SHP77 treated with DMSO at 0.1 percent for 48 hours (cell line): ENCODE measurements at regions not wholly inside any gene's neighbourhood (a gene's known extent, or its start where the extent isn't known, plus 50 kb on each side); places are given as distances from the start of the nearest gene placed in this dataset.

Source experiments
- DNase-seq: peaks from one replicate; lab custom pipeline; 2025; lab: John Stamatoyannopoulos, UW

DNA sequence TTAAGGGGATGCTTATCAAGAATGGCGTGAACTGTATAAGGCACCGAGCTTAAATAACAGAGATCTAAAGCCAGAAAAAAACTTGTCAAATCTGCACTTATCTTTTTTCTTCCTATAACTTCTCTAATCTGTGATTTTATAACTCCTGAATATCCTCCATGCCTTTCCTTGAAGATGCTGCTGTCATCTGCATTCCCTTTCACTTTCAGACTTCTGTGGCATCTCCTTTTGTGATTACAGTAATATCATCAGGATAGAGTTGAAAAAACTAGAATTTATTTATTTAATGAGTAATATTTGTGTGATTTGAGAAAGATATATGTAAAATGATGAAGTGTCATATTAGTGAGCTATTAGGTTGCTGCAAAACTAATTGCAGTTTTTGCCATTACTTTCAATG, 357.8 kb upstream of the PTBP2 start:
- no peak for DNase-seq

DNA sequence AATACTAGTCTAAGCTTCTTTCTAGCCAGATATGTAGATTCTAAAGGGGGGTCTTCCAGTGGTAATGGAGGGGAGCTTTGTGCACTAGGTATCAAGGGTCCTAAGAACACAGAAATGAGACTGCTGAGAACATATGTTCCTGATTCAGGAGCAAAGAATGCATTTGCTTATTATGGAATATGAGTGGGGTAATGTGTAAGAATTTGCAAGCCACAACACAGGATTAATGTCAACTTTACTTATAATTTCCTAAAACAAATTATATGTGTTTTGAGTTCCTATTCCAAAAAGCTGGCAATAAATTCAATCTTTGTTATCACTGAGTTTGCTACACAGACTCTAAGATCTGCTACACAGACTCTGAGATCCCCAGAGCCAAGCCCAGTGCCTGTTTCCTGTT, 357.0 kb upstream of the PTBP2 start:
- DNase-seq: no peak

DNA sequence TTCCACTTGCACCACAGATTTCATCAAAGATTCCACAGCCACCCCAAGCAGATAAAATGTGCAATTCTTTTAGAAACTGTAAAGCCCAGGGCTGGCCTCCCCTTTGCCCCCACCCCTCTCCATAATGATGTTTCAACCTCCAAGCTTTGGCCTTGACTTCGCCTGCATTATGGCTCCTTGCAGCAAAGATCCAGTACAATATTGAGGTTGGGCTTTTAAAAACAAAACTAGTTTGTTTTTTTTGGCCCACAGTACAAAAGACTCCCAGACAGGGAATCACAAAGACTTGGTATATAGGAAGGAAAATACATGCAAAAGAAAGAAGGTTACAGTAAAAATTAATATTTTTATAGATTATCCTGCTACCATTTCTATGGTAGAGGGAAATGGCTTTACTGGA, 356.5 kb upstream of the PTBP2 start:
- no peak for DNase-seq

DNA sequence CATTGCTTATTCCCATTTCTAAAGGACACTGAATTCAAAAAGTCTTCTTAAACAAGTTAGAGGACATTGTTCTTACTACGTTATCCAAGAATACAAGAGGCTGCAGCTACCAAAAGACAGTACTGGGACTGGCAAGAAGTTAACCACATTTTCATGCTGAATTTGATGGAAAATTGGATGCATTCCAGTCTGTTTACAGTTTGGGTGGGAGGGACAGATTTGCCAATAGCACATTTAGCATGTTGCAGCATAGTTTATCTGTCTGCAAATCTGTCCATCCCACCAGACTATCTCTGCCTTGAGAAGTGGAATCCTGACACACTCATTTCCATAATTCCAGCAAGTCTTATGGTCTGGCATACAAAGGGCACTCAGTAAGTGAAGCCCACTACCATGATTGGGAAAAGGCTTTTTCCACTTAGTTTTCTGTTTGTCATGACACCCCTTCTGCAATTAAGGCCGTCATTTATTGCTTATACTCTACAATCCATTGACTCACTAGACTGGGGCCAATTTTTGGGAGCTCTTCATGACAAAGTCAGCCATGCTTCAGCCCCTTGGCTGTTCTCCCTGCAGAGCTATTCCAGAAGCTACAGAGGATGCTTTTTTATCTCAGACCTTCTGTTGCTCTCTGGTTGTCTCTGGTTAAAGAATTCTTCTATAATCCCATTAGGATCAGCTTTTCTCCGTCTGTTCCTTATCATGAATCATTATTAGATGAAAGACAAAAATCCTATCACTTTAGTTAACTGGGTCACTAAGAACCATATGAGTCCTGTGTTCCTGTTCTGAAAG, 355.8 kb upstream of the PTBP2 start:
- no peak for DNase-seq

DNA sequence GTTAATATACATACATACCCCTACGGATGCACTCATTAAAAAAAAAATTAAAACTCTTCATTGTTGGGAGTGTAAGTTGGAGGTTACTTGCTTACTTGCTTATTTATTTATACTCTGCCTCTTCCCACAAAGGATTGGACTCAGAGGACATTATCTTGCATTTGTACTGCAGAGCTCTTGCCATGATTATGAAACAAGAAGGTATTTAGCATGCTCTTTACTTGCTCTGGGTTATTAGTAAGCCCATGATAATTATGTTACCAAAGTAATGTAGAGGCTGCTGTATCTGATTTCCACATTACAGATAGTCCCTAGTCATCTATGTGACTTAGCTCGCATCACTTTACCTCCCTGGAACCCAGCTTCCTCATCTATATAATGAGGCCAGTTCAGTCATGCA, 355.1 kb upstream of the PTBP2 start:
- DNase-seq: no peak

DNA sequence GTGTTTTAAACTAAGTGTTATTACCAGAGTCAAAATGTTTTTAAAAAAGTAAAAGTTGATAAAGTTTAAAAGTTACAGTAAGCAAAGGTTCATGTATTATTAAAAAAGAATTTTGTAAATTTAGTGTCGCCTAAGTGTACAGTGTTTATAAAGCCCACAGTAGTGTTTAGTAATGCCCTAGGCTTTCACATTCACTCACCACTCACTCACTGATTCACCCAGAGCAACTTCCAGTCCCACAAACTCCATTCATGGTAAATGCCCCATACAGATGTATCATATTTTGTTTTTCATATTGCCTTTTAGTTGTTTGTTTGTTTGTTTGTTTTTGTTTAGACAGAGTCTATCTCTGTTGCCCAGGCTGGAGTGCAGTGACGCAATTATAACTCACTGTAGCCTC, 353.8 kb upstream of the PTBP2 start:
- no peak for DNase-seq

DNA sequence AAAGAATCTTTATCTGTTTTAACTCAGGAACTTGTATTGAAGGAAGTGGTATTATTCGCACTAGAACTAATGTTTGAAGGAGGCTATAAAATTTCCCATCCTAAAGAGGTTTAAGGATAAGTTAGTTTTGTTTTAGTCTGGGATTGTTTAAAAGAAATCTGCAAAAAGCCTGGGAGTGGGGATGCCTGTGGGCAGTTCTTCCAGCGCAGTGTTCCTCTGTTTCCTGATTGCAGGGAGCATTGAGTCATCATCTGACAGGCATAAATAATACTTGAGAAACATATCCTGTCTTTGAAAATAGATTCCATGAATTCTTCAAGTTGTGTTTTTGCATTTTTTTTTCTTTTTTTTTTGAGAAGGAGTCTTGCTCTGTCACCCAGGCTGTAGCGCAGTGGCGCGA, 350.8 kb upstream of the PTBP2 start:
- DNase-seq: no peak

DNA sequence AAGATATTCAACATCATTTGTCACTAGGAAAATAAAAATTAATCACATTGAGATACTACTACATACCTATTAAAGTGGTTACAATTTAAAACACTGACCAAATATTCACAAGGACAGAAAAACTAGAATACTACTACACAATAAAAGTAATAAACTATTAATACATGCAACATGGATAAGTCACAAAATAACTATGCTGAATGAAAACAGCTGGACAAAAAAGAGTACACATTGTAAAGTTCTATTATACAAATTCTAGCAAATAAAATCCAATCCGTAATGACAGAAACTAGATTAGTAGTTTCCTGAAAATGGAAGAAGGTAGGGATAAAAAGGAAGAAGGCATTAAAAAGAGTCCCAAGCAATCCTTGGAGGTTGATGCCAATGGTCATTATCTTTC, 348.7 kb upstream of the PTBP2 start:
- DNase-seq: no peak

DNA sequence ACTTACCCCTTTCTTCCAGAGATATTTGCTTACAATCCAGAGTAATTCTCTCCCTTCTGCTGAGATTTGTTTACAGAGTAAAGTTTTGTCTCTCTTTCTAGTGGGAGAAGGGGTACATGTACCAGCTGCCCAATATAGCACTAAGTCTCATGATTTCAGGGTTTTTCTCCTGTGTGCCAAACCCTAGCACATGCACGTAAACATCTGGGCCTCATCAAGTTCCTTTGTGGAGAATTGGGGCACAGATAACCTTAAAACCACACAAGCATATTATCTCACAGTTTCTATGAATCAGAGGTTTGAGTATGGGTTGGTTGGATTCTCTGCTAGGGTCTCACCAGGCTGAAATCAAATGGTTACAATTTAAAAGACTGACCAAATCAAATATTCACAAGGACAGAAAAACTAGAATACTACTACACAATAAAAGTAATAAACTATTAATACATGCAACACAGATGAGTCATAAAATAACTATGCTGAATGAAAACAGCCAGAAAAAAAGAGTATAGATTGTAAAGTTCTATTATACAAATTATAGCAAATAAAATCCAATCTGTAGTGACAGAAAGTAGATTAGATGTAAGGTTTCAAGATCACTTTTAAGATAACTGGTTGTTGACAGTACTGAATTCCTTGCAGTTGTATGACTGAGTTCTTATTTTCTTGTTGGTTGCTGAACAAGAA, 347.4 kb upstream of the PTBP2 start:
- DNase-seq: no peak

DNA sequence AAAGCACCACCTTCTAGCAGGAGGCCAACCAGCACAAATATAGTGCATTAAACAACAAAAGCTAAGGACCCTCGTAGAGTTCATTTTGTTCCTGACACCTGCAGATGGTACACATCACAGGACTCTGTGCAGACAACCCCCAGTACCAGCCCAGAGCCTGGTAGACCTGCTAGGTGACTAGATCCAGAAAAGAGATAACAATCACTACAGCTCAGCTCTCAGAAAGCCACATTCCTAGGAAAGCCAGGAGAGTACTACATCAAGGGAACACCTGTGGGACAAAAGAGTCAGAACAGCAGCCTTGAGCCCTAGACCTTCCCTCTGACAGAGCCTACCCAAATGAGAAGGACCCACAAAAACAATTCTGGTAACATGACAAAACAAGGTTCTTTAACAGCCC, 344.7 kb upstream of the PTBP2 start:
- DNase-seq: no peak

DNA sequence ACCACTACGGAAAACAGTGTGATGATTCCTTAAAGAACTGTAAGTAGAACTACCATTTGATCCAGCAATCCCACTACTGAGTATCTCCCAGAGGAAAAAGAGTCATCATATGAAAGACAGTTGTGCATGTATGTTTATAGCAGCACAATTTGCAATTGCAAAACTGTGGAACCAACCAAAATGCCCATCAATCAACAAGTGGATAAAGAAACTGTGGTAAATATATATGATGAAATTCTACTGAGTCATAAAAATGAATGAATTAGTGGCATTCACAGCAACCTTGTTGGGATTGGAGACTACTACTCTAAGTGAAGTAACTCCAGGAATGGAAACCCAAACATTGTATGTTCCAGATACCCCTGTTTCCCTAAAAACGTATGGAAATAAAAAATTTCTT, 337.0 kb upstream of the PTBP2 start:
- no peak for DNase-seq

DNA sequence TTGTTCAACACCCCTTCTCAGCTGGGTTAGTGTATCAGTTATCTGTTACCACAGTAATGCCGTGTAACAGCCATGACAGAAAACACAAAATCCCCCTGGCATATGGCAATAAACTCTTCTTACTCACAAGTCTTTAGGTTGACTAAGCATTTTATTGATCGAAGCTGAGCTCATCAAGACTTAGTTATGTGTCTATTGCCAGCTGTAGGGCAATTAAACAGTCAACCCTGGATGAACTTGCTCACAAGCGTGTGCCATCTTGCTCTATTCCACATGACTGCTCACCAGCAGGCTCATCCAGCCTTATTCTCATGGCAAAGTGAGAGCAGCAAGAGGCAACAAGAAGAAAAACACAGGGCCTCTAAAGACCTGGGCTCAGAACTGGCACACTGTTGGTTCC, 333.8 kb upstream of the PTBP2 start:
- no peak for DNase-seq

DNA sequence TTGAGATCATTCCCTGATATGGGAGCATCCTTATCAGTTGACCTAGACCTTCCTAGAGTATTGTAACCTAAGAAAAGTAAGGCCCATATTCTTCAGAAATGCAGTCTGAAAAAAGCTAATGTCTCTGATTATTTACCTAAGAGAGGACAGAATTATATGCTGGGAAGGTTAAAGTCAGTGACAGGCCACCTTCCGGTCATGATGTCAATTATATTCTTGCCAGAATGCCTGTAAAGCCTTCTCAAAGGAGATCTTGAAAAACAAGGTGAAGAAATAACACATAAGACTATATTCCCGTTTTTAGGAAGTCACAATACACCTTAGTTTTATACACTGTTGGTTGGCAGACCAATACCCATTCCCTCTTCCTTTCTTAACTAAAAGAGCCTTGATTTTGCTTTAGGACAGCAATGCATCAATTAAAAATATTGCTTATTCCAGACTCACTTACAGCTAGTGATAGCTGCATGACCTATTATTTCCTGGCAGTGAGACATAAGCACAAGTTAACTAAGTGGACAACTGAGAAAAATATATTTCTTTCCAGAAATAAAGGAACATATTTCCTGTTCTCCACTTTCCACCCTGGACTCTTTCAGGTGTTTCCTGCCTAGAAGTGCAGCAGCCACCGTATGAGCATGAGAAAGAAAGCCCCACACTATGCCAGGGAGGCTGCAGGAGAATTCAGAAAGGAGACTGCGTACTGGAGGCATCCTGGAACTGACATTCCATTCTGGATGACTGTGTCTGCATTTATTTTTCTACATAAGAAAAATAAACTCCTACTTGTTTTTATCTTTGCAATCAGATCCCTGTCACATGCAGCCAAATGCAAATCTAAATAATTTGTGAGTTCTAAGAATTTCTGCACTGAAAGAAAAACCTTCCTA, 332.9 kb upstream of the PTBP2 start:
- DNase-seq: no peak

DNA sequence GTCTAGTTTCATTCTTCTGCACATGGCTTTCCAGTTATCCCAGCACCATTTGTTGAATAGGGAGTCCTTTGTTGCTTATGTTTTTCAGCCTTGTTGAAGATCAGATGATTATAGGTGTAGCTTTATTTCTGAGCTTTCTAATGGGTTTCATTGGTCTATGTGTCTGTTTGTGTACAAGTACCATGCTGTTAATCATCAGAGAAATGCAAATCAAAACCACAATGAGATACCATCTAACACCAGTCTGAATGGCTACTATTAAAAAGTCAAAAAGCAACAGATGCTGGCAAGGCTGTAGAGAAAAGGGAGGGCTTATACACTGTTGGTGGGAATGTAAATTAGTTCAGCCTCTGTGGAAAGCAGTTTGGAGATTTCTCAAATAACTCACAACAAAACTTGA, 321.5 kb upstream of the PTBP2 start:
- DNase-seq: no peak

DNA sequence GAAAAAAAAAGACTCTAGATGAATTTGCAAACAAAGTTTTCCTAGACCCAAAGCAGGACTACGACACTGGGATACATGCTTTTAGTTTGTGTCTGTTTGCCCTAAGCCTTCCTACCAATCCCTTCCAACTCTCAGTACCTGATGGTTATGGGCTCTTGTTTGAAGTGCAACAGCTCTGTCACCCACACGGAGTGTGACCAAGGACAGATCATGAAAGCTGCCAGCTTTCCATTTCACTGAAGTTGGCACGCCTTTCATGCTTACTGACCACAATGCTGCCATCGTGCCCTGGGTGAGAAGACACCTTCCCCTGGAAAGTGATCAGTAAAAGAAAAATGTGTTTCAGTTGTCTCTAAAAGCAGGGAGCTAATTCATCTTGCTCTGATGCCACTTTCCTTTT, 312.5 kb upstream of the PTBP2 start:
- no peak for DNase-seq

DNA sequence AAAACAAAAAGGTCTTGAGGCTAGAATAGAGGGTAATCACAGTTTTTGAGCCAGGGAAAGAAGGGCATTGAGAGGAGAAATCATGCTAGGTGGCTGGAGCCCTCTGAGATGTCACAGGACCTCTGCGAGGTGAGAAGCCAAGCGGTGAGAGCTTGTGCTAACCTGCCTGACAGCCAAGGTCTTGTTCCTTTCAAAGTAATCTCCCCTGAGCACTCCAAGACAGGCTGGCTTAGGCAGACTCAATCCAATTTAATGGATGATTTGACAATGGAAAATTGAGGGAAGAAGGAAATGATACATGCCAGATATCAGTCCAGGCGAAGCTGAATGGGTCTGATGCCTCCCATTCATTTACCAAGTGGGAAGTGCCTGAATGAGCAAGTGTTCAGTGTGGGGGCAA, 311.9 kb upstream of the PTBP2 start:
- no peak for DNase-seq

DNA sequence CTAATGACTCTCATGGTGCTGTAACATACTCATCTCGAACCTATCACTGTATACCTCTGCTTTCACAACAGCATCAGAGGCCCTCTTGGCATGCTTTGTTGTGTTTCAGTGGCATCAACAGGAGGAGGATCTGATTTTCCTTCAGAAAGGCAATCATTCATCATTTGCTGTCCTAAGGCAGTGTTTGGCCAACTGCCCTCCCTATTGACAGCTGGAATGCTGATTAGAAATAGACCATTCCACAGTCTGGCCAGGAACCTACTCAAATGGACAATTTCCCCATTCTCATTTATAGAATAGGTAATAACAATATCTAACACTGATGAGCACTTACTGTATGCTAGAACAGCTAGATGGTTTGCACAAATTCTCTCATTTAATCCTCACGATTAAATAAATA, 310.6 kb upstream of the PTBP2 start:
- DNase-seq: no peak

DNA sequence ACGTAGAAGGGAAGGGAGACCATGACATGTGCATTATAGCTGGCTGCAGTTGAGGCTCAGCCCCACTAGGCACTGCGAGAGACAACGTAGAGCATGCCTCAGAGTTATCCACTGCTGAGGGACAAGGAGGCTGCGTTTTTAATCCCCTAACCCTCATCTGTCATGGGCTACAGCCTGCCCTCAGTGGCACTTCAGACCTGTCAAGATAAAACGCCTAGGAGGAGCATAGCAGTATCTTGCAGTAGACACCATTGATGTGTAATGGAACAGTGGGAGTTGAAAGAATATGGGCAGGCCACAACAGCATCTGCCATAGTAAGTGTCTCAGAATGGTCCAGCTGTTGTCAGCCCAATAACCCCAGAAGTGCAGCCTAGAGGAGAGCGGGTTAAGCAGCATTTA, 307.0 kb upstream of the PTBP2 start:
- no peak for DNase-seq

DNA sequence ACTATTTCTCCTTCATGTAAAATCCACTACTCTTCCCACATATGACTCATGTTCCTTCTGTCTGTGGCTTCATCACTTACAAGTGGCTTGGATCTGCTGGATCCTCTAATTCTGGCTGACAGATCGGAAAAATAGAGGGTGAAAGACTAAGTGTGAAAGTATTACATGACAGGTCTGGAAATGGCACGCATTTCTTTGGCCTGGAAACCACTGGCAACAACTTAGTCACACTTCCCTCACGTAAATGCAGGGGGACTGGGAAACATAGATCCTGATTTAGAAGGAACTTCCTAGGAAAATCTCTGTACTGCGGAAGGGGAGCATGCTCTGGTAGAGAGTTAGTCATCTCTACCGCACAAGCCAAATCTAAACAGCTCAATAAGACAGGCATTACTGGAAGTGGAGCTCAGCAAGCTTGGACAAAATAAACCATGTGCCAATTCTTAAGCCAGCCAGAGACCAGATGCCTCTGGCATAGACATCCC, 305.4 kb upstream of the PTBP2 start:
- DNase-seq: no peak

DNA sequence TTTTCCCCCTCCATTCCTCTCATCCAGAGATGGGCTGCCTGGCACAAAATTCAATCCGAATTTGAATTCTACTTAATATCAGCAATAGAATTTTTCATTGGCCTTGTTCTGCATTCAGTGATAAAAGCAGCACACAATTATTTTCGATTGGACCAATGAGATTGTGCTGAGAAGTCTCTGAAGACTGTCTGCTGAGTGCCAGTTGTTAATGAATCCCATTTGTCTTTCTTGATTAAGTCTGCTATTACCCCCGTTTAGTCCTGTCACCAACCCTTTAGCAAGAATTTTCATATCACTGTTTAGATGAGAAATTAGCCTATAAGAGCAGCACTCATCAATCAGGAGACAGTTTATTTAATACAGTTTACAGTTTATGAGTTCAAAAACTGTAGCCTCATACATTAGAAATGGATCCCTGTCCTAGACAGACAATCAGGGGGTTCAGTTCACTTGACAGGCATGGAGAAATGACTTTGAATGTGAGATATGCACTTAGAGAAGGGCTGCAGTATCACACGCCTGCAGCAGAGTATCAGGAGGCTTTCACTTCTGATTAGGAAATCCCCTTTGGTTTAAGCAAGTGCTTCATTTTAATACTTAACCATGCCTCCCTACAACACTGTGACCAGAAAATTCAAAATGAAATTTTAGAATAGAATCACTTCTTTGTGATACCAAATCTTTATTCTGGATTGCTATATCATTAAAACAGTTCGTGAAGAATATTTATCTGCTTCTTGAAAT, 304.7 kb upstream of the PTBP2 start:
- no peak for DNase-seq

DNA sequence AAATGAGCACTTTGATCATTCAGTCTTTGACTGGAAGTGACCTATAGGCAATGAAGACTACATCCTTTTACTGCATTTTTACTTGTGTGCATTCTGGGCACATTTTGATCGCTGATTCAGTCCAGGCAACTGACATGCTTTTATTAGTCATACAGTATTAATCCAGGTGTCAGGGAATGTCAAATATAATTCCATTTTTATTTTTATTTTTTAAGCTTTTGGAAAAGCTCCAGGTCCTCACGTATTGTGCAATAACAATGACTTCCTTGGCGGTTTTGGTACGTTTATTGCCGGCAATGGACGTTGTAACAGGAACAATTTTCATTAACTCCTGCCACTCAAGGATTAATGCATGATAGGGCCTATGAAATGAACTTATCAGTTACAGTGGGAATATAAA, 302.6 kb upstream of the PTBP2 start:
- no peak for DNase-seq

DNA sequence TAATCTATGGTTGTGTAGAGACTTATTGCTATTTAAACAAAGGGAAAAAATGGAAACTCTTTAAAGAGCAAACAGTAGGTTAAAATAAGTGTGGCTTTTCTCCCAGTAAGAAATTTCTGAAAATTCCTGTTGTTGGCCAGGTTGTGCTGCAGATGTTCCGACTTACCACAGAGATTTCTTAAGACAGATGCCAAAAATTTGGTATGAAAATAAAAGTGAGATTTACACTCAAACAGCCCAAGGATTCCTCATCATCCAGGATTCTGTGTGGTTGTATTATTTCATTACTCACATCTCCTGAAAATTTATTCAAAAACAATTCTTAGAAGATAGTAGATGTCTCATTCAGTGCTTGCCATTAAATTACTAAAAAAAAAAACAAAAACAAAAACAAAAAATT, 296.7 kb upstream of the PTBP2 start:
- DNase-seq: no peak
